HCT116 (cell line): ENCODE measurements at regions not wholly inside any gene's neighbourhood (a gene's known extent, or its start where the extent isn't known, plus 50 kb on each side); places are given as distances from the start of the nearest gene placed in this dataset.

Experiments used
- ATAC-seq: fragments of 200-7000 bp; cut with Tn5 transposase; 2 replicates; pipeline ENCODE4 v1.9.1; 2020; ENCODE audit warnings: mild to moderate bottlenecking, moderate library complexity
- BruUV-seq: library from RNA; stranded (reverse); fragments of 400-500 nt; replicated peaks from 2 replicates; lab custom pipeline; 2021; lab: Mats Ljungman, UMichigan
- CTCF ChIA-PET: fragments of 300-600 bp; sonication (Branson Sonifier 250); formaldehyde crosslinking; loops from one replicate; lab custom pipeline; 2021; ENCODE audit warnings: antibody characterized with exemption; lab: Charles Lee
- POLR2A ChIA-PET: fragments of 300-600, 350-600 bp; sonication (Branson Sonifier 250); formaldehyde crosslinking; loops from one replicate; lab custom pipeline; 2021; ENCODE audit warnings: antibody characterized with exemption; lab: Charles Lee
- RAD21 ChIA-PET, 2 experiments: fragments of 300-600 bp; sonication (Branson Sonifier 250); formaldehyde crosslinking; loops; one replicate each; lab custom pipeline; 2023; ENCODE audit warnings: low total read pairs in 2 of 2; ENCODE audit not compliant: uncharacterized antibody in 2 of 2, unreplicated experiment in 2 of 2, low non-redundant PET in 1 of 2; lab: Charles Lee
- DNase-seq: peaks from one replicate; pipeline ENCODE4 v3.0.0-alpha.2; 2010; ENCODE audit warnings: low read depth, low spot score
- H2AFZ ChIP-seq: fragments of 200-600 bp; shearing (Covaris generic), sonication (generic); 2 replicates; pipeline ENCODE4 v1.6.1; 2017; ENCODE audit warnings: low read depth, mixed run types, mixed read lengths, antibody characterized with exemption, low read length; ENCODE audit not compliant: poor library complexity, severe bottlenecking
- H3K27ac ChIP-seq: 2 replicates; pipeline ENCODE4 v1.5.1; 2012; ENCODE audit warnings: low read depth, low read length
- H3K27me3 ChIP-seq: fragments of 200-600 bp; sonication (generic); 2 replicates; pipeline ENCODE4 v1.6.1; 2016; ENCODE audit warnings: mixed run types, low read length, mixed read lengths; ENCODE audit not compliant: insufficient read depth
- H3K36me3 ChIP-seq, 2 experiments: fragments of 200-500 bp in 1 of 2; fragments of 200-600 bp in 1 of 2; sonication (Bioruptor generic) in 1 of 2; sonication (generic) in 1 of 2; 2 replicates each; pipeline versions ENCODE4 v1.5.1 to v1.6.1; 2014 to 2016; ENCODE audit warnings: low read length in 2 of 2, inconsistent platforms in 1 of 2, mixed read lengths in 1 of 2, mixed run types in 1 of 2; ENCODE audit not compliant: insufficient read depth in 2 of 2, control insufficient read depth in 1 of 2
- H3K4me1 ChIP-seq, 2 experiments: fragments of 200-600 bp in 1 of 2; sonication (generic) in 1 of 2; 2 replicates each; pipeline versions ENCODE4 v1.5.1 to v1.6.1; 2012 to 2017; ENCODE audit warnings: low read length in 2 of 2, inconsistent platforms in 1 of 2, mild to moderate bottlenecking in 1 of 2, mixed read lengths in 1 of 2, mixed run types in 1 of 2, moderate library complexity in 1 of 2; ENCODE audit not compliant: insufficient read depth in 2 of 2, control insufficient read depth in 1 of 2
- H3K4me2 ChIP-seq: fragments of 200-600 bp; sonication (generic); 2 replicates; pipeline ENCODE4 v1.6.1; 2017; ENCODE audit warnings: mixed run types, low read length, mixed read lengths
- H3K4me3 ChIP-seq, 2 experiments: fragments of 200-600 bp in 1 of 2; sonication (generic) in 1 of 2; replicated peaks in 1 of 2; 2 replicates each; pipeline ENCODE4 v1.5.1; 2011 to 2016; ENCODE audit warnings: low read length in 2 of 2, control low read depth in 1 of 2, low read depth in 1 of 2, mild to moderate bottlenecking in 1 of 2, mixed read lengths in 1 of 2, mixed run types in 1 of 2
- H3K79me2 ChIP-seq: fragments of 200-600 bp; sonication (generic); 2 replicates; pipeline ENCODE4 v1.6.1; 2017; ENCODE audit warnings: mild to moderate bottlenecking, mixed run types, low read length, moderate library complexity, mixed read lengths; ENCODE audit not compliant: insufficient read depth
- H3K9ac ChIP-seq: fragments of 200-600 bp; sonication (generic); 2 replicates; pipeline ENCODE4 v1.6.1; 2016; ENCODE audit warnings: low read length, mixed read lengths
- H3K9me2 ChIP-seq: fragments of 200-600 bp; sonication (generic), shearing (Covaris generic); 2 replicates; pipeline ENCODE4 v1.6.1; 2017; ENCODE audit warnings: mixed run types, mild to moderate bottlenecking, moderate library complexity; ENCODE audit not compliant: insufficient read depth
- H3K9me3 ChIP-seq, 2 experiments: fragments of 200-500 bp in 1 of 2; fragments of 200-600 bp in 1 of 2; sonication (Bioruptor generic) in 1 of 2; sonication (generic) in 1 of 2; 2 replicates each; pipeline ENCODE4 v1.6.1; 2014 to 2017; ENCODE audit warnings: low read length in 2 of 2, mixed read lengths in 2 of 2, inconsistent platforms in 1 of 2, low read depth in 1 of 2, mild to moderate bottlenecking in 1 of 2, mixed run types in 1 of 2, moderate library complexity in 1 of 2; ENCODE audit not compliant: control insufficient read depth in 1 of 2, insufficient read depth in 1 of 2
- H4K20me1 ChIP-seq: fragments of 200-600 bp; sonication (generic), shearing (Covaris generic); 2 replicates; pipeline ENCODE4 v1.6.1; 2017; ENCODE audit warnings: mixed run types, mild to moderate bottlenecking, moderate library complexity; ENCODE audit not compliant: insufficient read depth
- JUND ChIP-seq: IDR thresholded peaks from 2 replicates; pipeline ENCODE4 v1.6.1; 2012
- POLR2AphosphoS5 ChIP-seq: IDR thresholded peaks from 2 replicates; pipeline ENCODE4 v1.6.1; 2011; ENCODE audit warnings: mild to moderate bottlenecking, low read depth, low read length, moderate library complexity
- RAD21 ChIP-seq: IDR thresholded peaks from 2 replicates; pipeline ENCODE4 v1.6.1; 2012; ENCODE audit warnings: low read depth, mild to moderate bottlenecking
- SIN3A ChIP-seq: IDR thresholded peaks from 2 replicates; pipeline ENCODE4 v1.6.1; 2012; ENCODE audit warnings: low read depth
- TCF7L2 ChIP-seq: IDR thresholded peaks from 2 replicates; pipeline ENCODE4 v1.7.0; 2011; ENCODE audit warnings: borderline replicate concordance, inconsistent platforms; ENCODE audit not compliant: insufficient read depth, insufficient read length; ENCODE audit errors: extremely low read depth
- YY1 ChIP-seq: IDR thresholded peaks from 2 replicates; pipeline ENCODE4 v1.6.1; 2011; ENCODE audit warnings: low read length, low read depth, moderate library complexity, mild to moderate bottlenecking; ENCODE audit not compliant: insufficient replicate concordance; ENCODE audit errors: extremely low read depth
- intact Hi-C: fragments of 100-400 bp; cut with micrococcal nuclease; formaldehyde crosslinking; loops from 2 replicates; pipeline ENCODE4 v1.10.0; 2022
- TF ChIP-seq, protein P1 (sequence below): IDR thresholded peaks from 2 replicates; pipeline ENCODE4 v1.6.1; 2011; ENCODE audit warnings: mild to moderate bottlenecking, low read length, moderate library complexity; ENCODE audit not compliant: insufficient replicate concordance; ENCODE audit errors: extremely low read depth

DNA sequence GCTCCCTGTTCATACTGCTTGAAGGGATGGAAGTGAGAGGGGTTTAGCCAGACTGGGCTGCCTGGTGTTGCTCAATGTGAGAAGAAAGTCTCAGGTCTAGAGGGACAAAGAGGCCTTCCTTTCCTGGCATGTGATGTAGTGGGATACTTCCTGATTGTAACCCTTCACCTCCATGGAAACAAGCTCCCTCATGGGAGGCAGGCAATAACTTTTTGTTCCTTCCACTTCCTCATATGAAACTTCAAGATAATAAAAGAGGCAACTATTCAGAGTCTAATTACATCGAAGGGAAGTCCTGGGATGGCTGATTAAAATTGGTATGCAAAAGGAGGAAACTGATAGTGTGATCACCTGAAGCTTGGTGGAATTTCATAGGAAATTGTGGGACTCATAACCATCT, 84.1 kb upstream of the ETV1 start:
- ATAC-seq (no peak), DNase-seq (no peak)
- Histone ChIP-seq H3K27me3 (no peaks in the 10 kb centered on the region), H4K20me1 (no peaks in the 10 kb centered on the region), H3K36me3 (no peaks in the 10 kb centered on the region), H3K9me2 (no peaks in the 10 kb centered on the region), H3K4me3 (no peak overlapping the region), H2AFZ (no peak overlapping the region), H3K27ac (no peak overlapping the region), H3K9me3 (no peaks in the 10 kb centered on the region), H3K4me1 (no peaks in the 10 kb centered on the region), H3K4me2 (no peak overlapping the region), H3K9ac (no peak overlapping the region), H3K79me2 (no peaks in the 10 kb centered on the region)
- TF ChIP-seq JUND (no peak), SIN3A (no peak), RAD21 (no peak)
- ChIA-PET POLR2A (no interaction called here), RAD21 (no interaction called here), CTCF (no interaction called here)
- intact Hi-C loops: no loop called here
- BruUV-seq: no TSS peak

DNA sequence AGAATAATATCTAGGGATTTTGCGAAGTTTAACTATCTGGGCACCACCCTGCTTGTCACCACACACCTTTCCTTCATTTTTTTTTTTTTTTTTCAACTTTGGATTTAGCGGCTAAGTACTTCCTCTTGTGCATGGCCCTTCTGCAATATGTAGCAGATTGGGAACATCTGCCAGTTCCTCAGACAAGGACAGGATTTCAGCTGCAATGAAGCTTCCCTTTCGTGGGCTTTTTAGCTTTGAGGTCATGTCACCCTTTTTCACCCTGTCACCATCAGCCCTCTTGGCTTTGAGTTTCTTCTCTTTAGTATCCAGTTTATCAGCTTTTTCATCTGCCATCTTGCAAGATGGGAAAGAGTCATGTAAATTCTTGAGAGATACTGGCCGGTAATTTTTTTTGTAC, 81.6 kb upstream of the ETV1 start:
- RAD21 ChIA-PET: no interaction called here
- no peaks in the 10 kb centered on the region for H3K9me3 ChIP-seq

More for the DNA sequence above, 81.6 kb upstream of the ETV1 start:
- Histone ChIP-seq H3K4me2 (no peak overlapping the region), H3K4me3 (no peak overlapping the region), H3K27me3 (no peaks in the 10 kb centered on the region), H3K36me3 (no peaks in the 10 kb centered on the region), H3K9me2 (no peaks in the 10 kb centered on the region), H2AFZ (no peak overlapping the region), H3K79me2 (no peaks in the 10 kb centered on the region), H4K20me1 (no peaks in the 10 kb centered on the region), H3K4me1 (no peaks in the 10 kb centered on the region), H3K9ac (no peak overlapping the region), H3K27ac (no peak overlapping the region)
- TF ChIP-seq YY1 (no peak), TCF7L2 (no peak), SIN3A (no peak), POLR2AphosphoS5 (no peak), RAD21 (no peak)
- TF ChIP-seq, protein P1, sequence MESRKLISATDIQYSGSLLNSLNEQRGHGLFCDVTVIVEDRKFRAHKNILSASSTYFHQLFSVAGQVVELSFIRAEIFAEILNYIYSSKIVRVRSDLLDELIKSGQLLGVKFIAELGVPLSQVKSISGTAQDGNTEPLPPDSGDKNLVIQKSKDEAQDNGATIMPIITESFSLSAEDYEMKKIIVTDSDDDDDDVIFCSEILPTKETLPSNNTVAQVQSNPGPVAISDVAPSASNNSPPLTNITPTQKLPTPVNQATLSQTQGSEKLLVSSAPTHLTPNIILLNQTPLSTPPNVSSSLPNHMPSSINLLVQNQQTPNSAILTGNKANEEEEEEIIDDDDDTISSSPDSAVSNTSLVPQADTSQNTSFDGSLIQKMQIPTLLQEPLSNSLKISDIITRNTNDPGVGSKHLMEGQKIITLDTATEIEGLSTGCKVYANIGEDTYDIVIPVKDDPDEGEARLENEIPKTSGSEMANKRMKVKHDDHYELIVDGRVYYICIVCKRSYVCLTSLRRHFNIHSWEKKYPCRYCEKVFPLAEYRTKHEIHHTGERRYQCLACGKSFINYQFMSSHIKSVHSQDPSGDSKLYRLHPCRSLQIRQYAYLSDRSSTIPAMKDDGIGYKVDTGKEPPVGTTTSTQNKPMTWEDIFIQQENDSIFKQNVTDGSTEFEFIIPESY: no peak
- ATAC-seq (no peak), DNase-seq (no peak)
- BruUV-seq: no TSS peak
- intact Hi-C loops: no loop called here
- ChIA-PET POLR2A (no interaction called here), CTCF (no interaction called here)
